OCI-LY1 (cell line): ENCODE measurements at regions not wholly inside any gene's neighbourhood (a gene's known extent, or its start where the extent isn't known, plus 50 kb on each side); places are given as distances from the start of the nearest gene placed in this dataset.

Experiments
- H2AFZ ChIP-seq: fragments of 200-600 bp; sonication (generic), shearing (Covaris generic); 2 replicates; pipeline ENCODE4 v1.6.0; 2014; ENCODE audit warnings: antibody characterized with exemption, mild to moderate bottlenecking, low read length
- H3F3A ChIP-seq: fragments of 200-600 bp; sonication (generic), shearing (Covaris generic); 2 replicates; pipeline ENCODE4 v1.6.0; 2014; ENCODE audit warnings: mild to moderate bottlenecking, antibody characterized with exemption, low read length, moderate library complexity; ENCODE audit not compliant: insufficient read depth
- H3K27ac ChIP-seq: fragments of 200-600 bp; sonication (generic); 2 replicates; pipeline ENCODE4 v1.5.1; 2014; ENCODE audit warnings: low read length, mixed run types, mild to moderate bottlenecking, low read depth; ENCODE audit not compliant: poor library complexity, severe bottlenecking
- H3K27me3 ChIP-seq: fragments of 200-600 bp; sonication (generic); 2 replicates; pipeline ENCODE4 v1.6.0; 2014; ENCODE audit warnings: antibody characterized with exemption, mild to moderate bottlenecking, low read length, moderate library complexity; ENCODE audit not compliant: insufficient read depth
- H3K36me3 ChIP-seq: fragments of 200-600 bp; sonication (generic); 2 replicates; pipeline ENCODE4 v1.6.1; 2014; ENCODE audit warnings: mild to moderate bottlenecking, antibody characterized with exemption, low read length, moderate library complexity, mixed read lengths; ENCODE audit not compliant: insufficient read depth
- H3K4me1 ChIP-seq: fragments of 200-600 bp; sonication (generic); 2 replicates; pipeline ENCODE4 v1.5.1; 2014; ENCODE audit warnings: mild to moderate bottlenecking, low read length, moderate library complexity; ENCODE audit not compliant: insufficient read depth, severe bottlenecking
- H3K4me2 ChIP-seq: fragments of 200-600 bp; sonication (generic), shearing (Covaris generic); 2 replicates; pipeline ENCODE4 v1.6.1; 2014; ENCODE audit warnings: low read length
- H3K4me3 ChIP-seq: fragments of 200-600 bp; sonication (generic); 2 replicates; pipeline ENCODE4 v1.5.1; 2014; ENCODE audit warnings: low read length, low read depth, mild to moderate bottlenecking, mixed read lengths; ENCODE audit not compliant: poor library complexity, severe bottlenecking
- H3K79me2 ChIP-seq: fragments of 200-600 bp; shearing (Covaris generic); 2 replicates; pipeline ENCODE4 v1.6.1; 2016; ENCODE audit warnings: mixed run types, low read length, mixed read lengths; ENCODE audit not compliant: insufficient read depth
- H3K9ac ChIP-seq: fragments of 200-600 bp; sonication (generic), shearing (Covaris generic); 2 replicates; pipeline ENCODE4 v1.6.1; 2014; ENCODE audit warnings: mild to moderate bottlenecking, low read length, mixed read lengths
- H3K9me2 ChIP-seq: fragments of 200-600 bp; sonication (generic), shearing (Covaris generic); 2 replicates; pipeline ENCODE4 v1.6.1; 2014; ENCODE audit warnings: low read depth, mild to moderate bottlenecking, low read length, mixed read lengths
- H3K9me3 ChIP-seq: fragments of 200-600 bp; shearing (Covaris generic); 2 replicates; pipeline ENCODE4 v1.6.1; 2014; ENCODE audit warnings: low read length, mixed read lengths
- H4K20me1 ChIP-seq: fragments of 200-600 bp; sonication (generic), shearing (Covaris generic); 2 replicates; pipeline ENCODE4 v1.6.0; 2016; ENCODE audit warnings: mild to moderate bottlenecking, low read length; ENCODE audit not compliant: insufficient read depth
- CTCF ChIP-seq: fragments of 200-600 bp; sonication (generic), shearing (Covaris generic); IDR thresholded peaks from 2 replicates; pipeline ENCODE4 v1.5.1; 2017; ENCODE audit warnings: mild to moderate bottlenecking, antibody characterized with exemption, low read length, moderate library complexity, mixed read lengths
- EZH2 ChIP-seq: fragments of 200-600 bp; sonication (generic), shearing (Covaris generic); IDR thresholded peaks from 2 replicates; pipeline ENCODE4 v1.8.0; 2017; ENCODE audit warnings: borderline replicate concordance, mixed run types, mild to moderate bottlenecking, antibody characterized with exemption, low read length, moderate library complexity, mixed read lengths

- Histone ChIP-seq H3K36me3 (no peaks in the 10 kb centered on the region), H4K20me1 (no peaks in the 10 kb centered on the region), H3K4me1 (peaks cover 9% of the 10 kb centered on the region), H3K9me3 (no peaks in the 10 kb centered on the region), H3K4me2 (no peak overlapping the region), H3K27ac (no peak overlapping the region), H3F3A (no peaks in the 10 kb centered on the region), H3K9me2 (no peaks in the 10 kb centered on the region), H3K79me2 (no peaks in the 10 kb centered on the region), H3K4me3 (no peak overlapping the region), H3K9ac (no peak overlapping the region), H2AFZ (no peak overlapping the region), H3K27me3 (no peaks in the 10 kb centered on the region)
- TF ChIP-seq EZH2 (no peak), CTCF (no peak)
Measured at GRCh38 chr2:47645246-47645645, 74.5 kb upstream of the KCNK12 start.

- H3K79me2 ChIP-seq: no peaks in the 10 kb centered on the region
- no peaks in the 10 kb centered on the region for H3K9me3 ChIP-seq
- TF ChIP-seq CTCF: no peak
- no peak overlapping the region for H3K27ac ChIP-seq
- no peak overlapping the region for H2AFZ ChIP-seq
- H3K9me2 ChIP-seq: no peaks in the 10 kb centered on the region
- no peaks in the 10 kb centered on the region for H3F3A ChIP-seq
- H4K20me1 ChIP-seq: no peaks in the 10 kb centered on the region
- no peak overlapping the region for H3K4me2 ChIP-seq
- H3K9ac ChIP-seq: no peak overlapping the region
- H3K27me3 ChIP-seq: no peaks in the 10 kb centered on the region
- no peak overlapping the region for H3K4me3 ChIP-seq
- H3K36me3 ChIP-seq: no peaks in the 10 kb centered on the region
- H3K4me1 ChIP-seq: peaks cover 9% of the 10 kb centered on the region
Measured at GRCh38 chr2:47644351-47644750, 73.6 kb upstream of the KCNK12 start.

GRCh38 chr2:47641366-47641765 is 70.6 kb upstream of the KCNK12 start:
- Histone ChIP-seq H3F3A (no peaks in the 10 kb centered on the region), H3K4me3 (no peak overlapping the region), H3K4me2 (no peak overlapping the region), H3K27me3 (no peaks in the 10 kb centered on the region), H3K9me3 (0 out of 2 replicates have a peak, but pooled peaks cover 4% of the 10 kb centered on the region), H2AFZ (no peak overlapping the region), H3K9ac (no peak overlapping the region), H3K79me2 (no peaks in the 10 kb centered on the region), H3K36me3 (peaks cover 6% of the 10 kb centered on the region; the same call in 1 of the 2 replicates), H3K4me1 (peaks cover 9% of the 10 kb centered on the region), H4K20me1 (no peaks in the 10 kb centered on the region), H3K27ac (no peak overlapping the region), H3K9me2 (no peaks in the 10 kb centered on the region)
- TF ChIP-seq CTCF (no peak), EZH2 (no peak)
